ENCODE measurements at regions not wholly inside any gene's neighbourhood (a gene's known extent, or its start where the extent isn't known, plus 50 kb on each side); places are given as distances from the start of the nearest gene placed in this dataset.

DNA sequence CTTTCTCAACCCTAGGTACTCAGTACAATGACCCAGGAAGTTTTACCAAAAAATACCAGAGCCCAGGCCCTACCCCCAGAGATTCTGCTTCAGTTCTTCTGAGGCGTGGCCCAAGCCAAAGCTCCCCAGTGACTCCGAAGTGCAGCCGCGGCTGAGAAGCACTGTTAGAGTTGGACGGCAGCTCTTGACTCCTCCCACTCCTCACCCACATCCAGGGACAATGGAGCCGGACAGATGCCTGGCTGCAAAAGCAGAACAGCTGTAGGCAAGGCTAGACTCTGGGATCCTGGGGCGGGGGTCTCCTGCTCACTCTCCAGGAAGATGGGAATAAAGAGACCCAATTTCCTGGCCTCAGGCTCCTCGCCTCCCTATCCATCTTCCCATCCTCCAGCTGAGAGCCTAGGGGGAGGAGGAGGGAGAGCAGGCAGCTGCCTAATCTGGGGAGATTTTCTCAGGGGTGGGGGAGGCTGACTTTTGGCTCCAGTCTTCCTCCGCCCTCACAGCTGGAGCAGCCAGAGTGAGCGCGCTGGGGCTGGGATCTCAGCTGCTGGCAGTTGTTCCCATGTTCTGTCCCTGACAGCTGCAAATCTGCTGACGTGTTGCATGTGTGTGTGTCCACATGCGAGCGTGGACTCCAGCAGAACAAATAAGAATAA lies 223.8 kb downstream of the OPA1 start:
- Histone ChIP-seq H3K27me3 (no peaks in the 10 kb centered on the region), H3K9me3 (no peaks in the 10 kb centered on the region), H3K4me1 (peaks cover 11 to 16% (median 14%) of the 10 kb centered on the region in 4 donors), H3K36me3 (no peaks in the 10 kb centered on the region), H3K4me3 (peak overlapping the region in 3 of 4 donors; percentile 7 to 24 (median 22)), H3K27ac (peak overlapping the region in 4 of 5 donors; percentile 39 to 70 (median 54))
- WGBS, 5 donors = 13 to 26% (median 17%) methylated on average over 13 to 14 of the region's 14 CpGs
- intact Hi-C loops (cut with DNase I; ENCODE audit: low total_unique reads) = no loop called here
- peak; percentile 73 to 95 for DNase-seq
- TF ChIP-seq CTCF (IDR thresholded peaks at IDR 0.05) = no peak
- TF ChIP-seq POLR2AphosphoS5 (IDR thresholded peaks at IDR 0.05) = peak; percentile 16 to 45 (median 19)
- TF ChIP-seq POLR2A (IDR thresholded peaks at IDR 0.05) = no peak
- TF ChIP-seq EP300 (IDR thresholded peaks at IDR 0.05) = no peak

GRCh38 chr3:193819117-193820010 lies 226.4 kb downstream of the OPA1 start:
- H3K27ac ChIP-seq = no peak overlapping the region
- no peaks in the 10 kb centered on the region for H3K36me3 ChIP-seq
- no peak for TF ChIP-seq EP300 (IDR thresholded peaks at IDR 0.05)
- TF ChIP-seq POLR2AphosphoS5 (IDR thresholded peaks at IDR 0.05) = no peak
- no peak for TF ChIP-seq CTCF (IDR thresholded peaks at IDR 0.05)
- no peak for TF ChIP-seq POLR2A (IDR thresholded peaks at IDR 0.05)
- 93 to 94% (median 94%) methylated on average over 16 of the region's 16 CpGs for WGBS, 5 donors
- intact Hi-C loops (cut with DNase I; ENCODE audit: low total_unique reads) = no loop called here
- H3K9me3 ChIP-seq = no peaks in the 10 kb centered on the region
- DNase-seq = no peak
- peaks cover 11 to 16% (median 14%) of the 10 kb centered on the region in 4 donors for H3K4me1 ChIP-seq
- H3K4me3 ChIP-seq = no peak overlapping the region
- no peaks in the 10 kb centered on the region for H3K27me3 ChIP-seq

DNA sequence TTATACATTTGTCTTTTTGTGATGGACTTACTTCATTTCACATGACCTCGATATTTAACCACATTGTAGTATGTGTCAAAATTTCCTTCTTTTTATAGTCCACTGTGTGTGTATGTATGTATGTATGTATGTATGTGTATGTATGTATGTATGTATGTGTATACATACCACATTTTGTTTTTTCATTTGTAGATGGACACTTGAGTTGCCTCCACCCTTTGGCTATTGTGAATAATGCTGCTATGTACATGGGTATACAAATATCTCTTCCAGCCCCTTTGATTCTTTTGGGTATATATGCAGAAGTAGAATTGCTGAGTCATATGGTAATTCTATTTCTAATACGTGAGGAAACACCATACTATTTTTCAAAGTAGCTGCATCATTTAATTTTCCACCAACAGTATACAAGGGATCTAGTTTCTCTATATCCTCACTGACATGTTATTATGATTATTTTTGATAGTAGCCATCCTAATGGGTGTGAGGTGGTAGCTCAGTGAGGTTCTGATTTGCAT lies 228.2 kb downstream of the OPA1 start:
- 73 to 85% (median 79%) methylated on average over 2 of the region's 2 CpGs for WGBS, 5 donors
- intact Hi-C loops (cut with DNase I; ENCODE audit: low total_unique reads) = no loop called here
- DNase-seq = no peak

More for the DNA sequence above, 228.2 kb downstream of the OPA1 start:
- no peak overlapping the region for H3K27ac ChIP-seq
- H3K4me3 ChIP-seq = no peak overlapping the region
- no peak for TF ChIP-seq EP300 (IDR thresholded peaks at IDR 0.05)
- no peak for TF ChIP-seq POLR2AphosphoS5 (IDR thresholded peaks at IDR 0.05)
- TF ChIP-seq POLR2A (IDR thresholded peaks at IDR 0.05) = no peak
- TF ChIP-seq CTCF (IDR thresholded peaks at IDR 0.05) = no peak
- H3K27me3 ChIP-seq = no peaks in the 10 kb centered on the region
- H3K4me1 ChIP-seq = peaks cover 11 to 17% (median 15%) of the 10 kb centered on the region in 4 donors
- no peaks in the 10 kb centered on the region for H3K36me3 ChIP-seq
- no peaks in the 10 kb centered on the region for H3K9me3 ChIP-seq

Measured in stomach (tissue), 8 donors.